Hepatocyte (in vitro differentiated cells): ENCODE measurements at regions not wholly inside any gene's neighbourhood (a gene's known extent, or its start where the extent isn't known, plus 50 kb on each side); places are given as distances from the start of the nearest gene placed in this dataset.

ENCODE experiments used
- DNase-seq: peaks from one replicate; pipeline ENCODE4 v3.0.0-alpha.2; 2016; ENCODE audit warnings: low spot score
- H2AFZ ChIP-seq: fragments of 200-600 bp; sonication (generic); 2 replicates; pipeline ENCODE4 v1.6.0; 2016; ENCODE audit warnings: antibody characterized with exemption, mild to moderate bottlenecking
- H3K27ac ChIP-seq: fragments of 200-600 bp; sonication (generic); 2 replicates; pipeline ENCODE4 v1.5.1; 2016; ENCODE audit warnings: mild to moderate bottlenecking
- H3K27me3 ChIP-seq: fragments of 200-600 bp; sonication (generic); 2 replicates; pipeline ENCODE4 v1.6.1; 2016
- H3K36me3 ChIP-seq: fragments of 200-600 bp; sonication (generic); replicated peaks from 2 replicates; pipeline ENCODE4 v1.5.1; 2016; ENCODE audit warnings: low read depth; ENCODE audit not compliant: insufficient read depth
- H3K4me1 ChIP-seq: fragments of 200-600 bp; sonication (generic); 2 replicates; pipeline ENCODE4 v1.5.1; 2016; ENCODE audit warnings: mild to moderate bottlenecking, moderate library complexity; ENCODE audit not compliant: insufficient read depth
- H3K4me2 ChIP-seq: fragments of 200-600 bp; sonication (generic); 2 replicates; pipeline ENCODE4 v1.6.0; 2016
- H3K4me3 ChIP-seq: fragments of 200-600 bp; sonication (generic); 2 replicates; pipeline ENCODE4 v1.5.1; 2016; ENCODE audit warnings: mild to moderate bottlenecking
- H3K79me2 ChIP-seq: fragments of 200-600 bp; sonication (generic); 2 replicates; pipeline ENCODE4 v1.6.0; 2017; ENCODE audit warnings: mild to moderate bottlenecking
- H3K9me2 ChIP-seq: fragments of 200-600 bp; sonication (generic); replicated peaks from 2 replicates; pipeline ENCODE4 v1.6.0; 2017; ENCODE audit warnings: mild to moderate bottlenecking; ENCODE audit not compliant: insufficient read depth
- H3K9me3 ChIP-seq: fragments of 200-600 bp; sonication (generic); 2 replicates; pipeline ENCODE4 v1.5.1; 2016; ENCODE audit warnings: low read depth, mild to moderate bottlenecking
- H4K20me1 ChIP-seq: fragments of 200-600 bp; sonication (generic); 2 replicates; pipeline ENCODE4 v1.6.0; 2016; ENCODE audit warnings: mild to moderate bottlenecking; ENCODE audit not compliant: insufficient read depth, poor library complexity, severe bottlenecking
- EZH2 ChIP-seq: fragments of 200-600 bp; sonication (generic); IDR thresholded peaks from 2 replicates; pipeline ENCODE4 v1.6.1; 2016; ENCODE audit warnings: antibody characterized with exemption, mild to moderate bottlenecking, borderline replicate concordance
- EZH2phosphoT487 ChIP-seq: fragments of 200-600 bp; sonication (generic); IDR thresholded peaks from one replicate; pipeline ENCODE4 v1.6.1; 2018; ENCODE audit warnings: antibody characterized with exemption, mild to moderate bottlenecking, low read depth, moderate library complexity; ENCODE audit not compliant: unreplicated experiment, severe bottlenecking
- WGBS: methylation state at CpG from one replicate; pipeline ENCODE4 v1.1.6; 2016; ENCODE audit warnings: low lambda C conversion rate; ENCODE audit errors: missing lambda C conversion rate; 5-methylcytosine and 5-hydroxymethylcytosine counted together
- TF ChIP-seq, protein P1 (sequence below): fragments of 200-600 bp; sonication (generic); IDR thresholded peaks from 2 replicates; pipeline ENCODE4 v1.5.1; 2016; ENCODE audit warnings: antibody characterized with exemption, mild to moderate bottlenecking; ENCODE audit not compliant: poor library complexity

- no peaks in the 10 kb centered on the region for H3K36me3 ChIP-seq
- no peak for DNase-seq
- TF ChIP-seq, protein P1, sequence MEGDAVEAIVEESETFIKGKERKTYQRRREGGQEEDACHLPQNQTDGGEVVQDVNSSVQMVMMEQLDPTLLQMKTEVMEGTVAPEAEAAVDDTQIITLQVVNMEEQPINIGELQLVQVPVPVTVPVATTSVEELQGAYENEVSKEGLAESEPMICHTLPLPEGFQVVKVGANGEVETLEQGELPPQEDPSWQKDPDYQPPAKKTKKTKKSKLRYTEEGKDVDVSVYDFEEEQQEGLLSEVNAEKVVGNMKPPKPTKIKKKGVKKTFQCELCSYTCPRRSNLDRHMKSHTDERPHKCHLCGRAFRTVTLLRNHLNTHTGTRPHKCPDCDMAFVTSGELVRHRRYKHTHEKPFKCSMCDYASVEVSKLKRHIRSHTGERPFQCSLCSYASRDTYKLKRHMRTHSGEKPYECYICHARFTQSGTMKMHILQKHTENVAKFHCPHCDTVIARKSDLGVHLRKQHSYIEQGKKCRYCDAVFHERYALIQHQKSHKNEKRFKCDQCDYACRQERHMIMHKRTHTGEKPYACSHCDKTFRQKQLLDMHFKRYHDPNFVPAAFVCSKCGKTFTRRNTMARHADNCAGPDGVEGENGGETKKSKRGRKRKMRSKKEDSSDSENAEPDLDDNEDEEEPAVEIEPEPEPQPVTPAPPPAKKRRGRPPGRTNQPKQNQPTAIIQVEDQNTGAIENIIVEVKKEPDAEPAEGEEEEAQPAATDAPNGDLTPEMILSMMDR: no peak
- TF ChIP-seq EZH2phosphoT487 (no peak), EZH2 (no peak)
- no peak overlapping the region for H2AFZ ChIP-seq
- no peaks in the 10 kb centered on the region for H3K27me3 ChIP-seq
- H3K4me2 ChIP-seq: no peak overlapping the region
- 57% methylated on average over 2 of the region's 2 CpGs for WGBS
- H3K79me2 ChIP-seq: no peaks in the 10 kb centered on the region
- H3K4me3 ChIP-seq: no peak overlapping the region
- H4K20me1 ChIP-seq: no peaks in the 10 kb centered on the region
- H3K4me1 ChIP-seq: no peaks in the 10 kb centered on the region
- no peak overlapping the region for H3K27ac ChIP-seq
- no peaks in the 10 kb centered on the region for H3K9me2 ChIP-seq
- no peaks in the 10 kb centered on the region for H3K9me3 ChIP-seq
Measured at GRCh38 chr4:92099861-92100260, 203.9 kb upstream of the GRID2 start.

DNA sequence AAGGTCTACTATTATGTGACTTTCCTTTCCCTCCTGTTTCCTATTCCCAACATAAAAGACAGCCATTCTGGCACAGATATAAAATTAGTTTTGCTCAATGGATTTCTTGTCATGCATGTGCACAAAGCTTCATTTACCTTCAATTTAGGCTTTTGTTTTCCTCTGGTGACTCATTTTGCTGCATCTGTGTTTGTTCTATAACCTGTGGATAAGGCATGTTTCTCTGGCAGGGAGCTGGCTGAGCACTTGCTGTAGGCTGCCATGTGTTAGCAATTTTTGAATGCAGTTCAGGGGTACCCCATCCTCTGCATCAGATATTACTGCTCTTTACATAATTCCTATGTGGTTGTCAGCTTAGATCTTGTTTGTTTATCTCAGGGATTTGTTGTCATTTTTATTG, 202.8 kb upstream of the GRID2 start:
- Histone ChIP-seq H3K4me1 (no peaks in the 10 kb centered on the region), H3K4me3 (no peak overlapping the region), H3K79me2 (no peaks in the 10 kb centered on the region), H3K27me3 (no peaks in the 10 kb centered on the region), H3K36me3 (no peaks in the 10 kb centered on the region), H4K20me1 (no peaks in the 10 kb centered on the region), H3K9me3 (no peaks in the 10 kb centered on the region), H3K4me2 (no peak overlapping the region), H2AFZ (no peak overlapping the region), H3K27ac (no peak overlapping the region), H3K9me2 (no peaks in the 10 kb centered on the region)
- DNase-seq: no peak
- TF ChIP-seq EZH2phosphoT487 (no peak), EZH2 (no peak)
- TF ChIP-seq, protein P1: no peak

- H3K27ac ChIP-seq: no peak overlapping the region
- no peaks in the 10 kb centered on the region for H3K79me2 ChIP-seq
- no peak for DNase-seq
- no peaks in the 10 kb centered on the region for H3K36me3 ChIP-seq
- H3K27me3 ChIP-seq: no peaks in the 10 kb centered on the region
- no peaks in the 10 kb centered on the region for H4K20me1 ChIP-seq
- no peaks in the 10 kb centered on the region for H3K9me2 ChIP-seq
- no peaks in the 10 kb centered on the region for H3K4me1 ChIP-seq
- no peak for TF ChIP-seq EZH2phosphoT487
- TF ChIP-seq, protein P1: no peak
- TF ChIP-seq EZH2: no peak
- no peak overlapping the region for H3K4me2 ChIP-seq
- no peak overlapping the region for H2AFZ ChIP-seq
- H3K4me3 ChIP-seq: no peak overlapping the region
- H3K9me3 ChIP-seq: no peaks in the 10 kb centered on the region
Measured at GRCh38 chr4:92101737-92102172, 202.0 kb upstream of the GRID2 start.

- H3K27ac ChIP-seq: no peak overlapping the region
- no peaks in the 10 kb centered on the region for H4K20me1 ChIP-seq
- 92% methylated on average over 2 of the region's 2 CpGs for WGBS
- no peak for DNase-seq
- no peaks in the 10 kb centered on the region for H3K27me3 ChIP-seq
- no peak overlapping the region for H2AFZ ChIP-seq
- TF ChIP-seq EZH2phosphoT487 (no peak), EZH2 (no peak)
- TF ChIP-seq, protein P1: no peak
- H3K4me3 ChIP-seq: no peak overlapping the region
- H3K4me2 ChIP-seq: no peak overlapping the region
- H3K36me3 ChIP-seq: no peaks in the 10 kb centered on the region
- H3K4me1 ChIP-seq: no peaks in the 10 kb centered on the region
- no peaks in the 10 kb centered on the region for H3K9me3 ChIP-seq
- H3K9me2 ChIP-seq: no peaks in the 10 kb centered on the region
- H3K79me2 ChIP-seq: no peaks in the 10 kb centered on the region
Measured at GRCh38 chr4:92104506-92104905, 199.3 kb upstream of the GRID2 start.
